Brain microvascular endothelial cell (primary cell): ENCODE measurements at regions not wholly inside any gene's neighbourhood (a gene's known extent, or its start where the extent isn't known, plus 50 kb on each side); places are given as distances from the start of the nearest gene placed in this dataset.

Experiments used
- DNase-seq: peaks from one replicate; pipeline ENCODE4 v3.0.0-alpha.2; 2020
- H3K27ac ChIP-seq: fragments of 250-450 bp; sonication (Bioruptor Pico); 2 replicates; pipeline ENCODE4 v1.5.1; 2020; ENCODE audit warnings: mild to moderate bottlenecking, moderate library complexity
- H3K27me3 ChIP-seq: fragments of 250-450 bp; sonication (Bioruptor Pico); replicated peaks from 2 replicates; pipeline ENCODE4 v1.5.1; 2020; ENCODE audit warnings: mild to moderate bottlenecking
- H3K36me3 ChIP-seq: fragments of 250-450 bp; sonication (Bioruptor Pico); replicated peaks from 2 replicates; pipeline ENCODE4 v1.5.1; 2020; ENCODE audit warnings: mild to moderate bottlenecking
- H3K4me3 ChIP-seq: 2 replicates; pipeline ENCODE4 v1.5.1; 2011; ENCODE audit warnings: low read depth, mild to moderate bottlenecking, control low read depth, low read length, moderate library complexity
- in situ Hi-C: cut with HindIII; loops from 2 replicates; pipeline ENCODE4 v1.10.0; 2017; ENCODE audit warnings: low sequenced_read_pairs, low pct_ligation_motif_present
- TF ChIP-seq, protein P1 (sequence below): IDR thresholded peaks from 2 replicates; pipeline ENCODE4 v1.5.1; 2011; ENCODE audit warnings: low read depth, mild to moderate bottlenecking, moderate library complexity, low read length, control low read depth, inconsistent platforms; ENCODE audit errors: missing control alignments

DNA sequence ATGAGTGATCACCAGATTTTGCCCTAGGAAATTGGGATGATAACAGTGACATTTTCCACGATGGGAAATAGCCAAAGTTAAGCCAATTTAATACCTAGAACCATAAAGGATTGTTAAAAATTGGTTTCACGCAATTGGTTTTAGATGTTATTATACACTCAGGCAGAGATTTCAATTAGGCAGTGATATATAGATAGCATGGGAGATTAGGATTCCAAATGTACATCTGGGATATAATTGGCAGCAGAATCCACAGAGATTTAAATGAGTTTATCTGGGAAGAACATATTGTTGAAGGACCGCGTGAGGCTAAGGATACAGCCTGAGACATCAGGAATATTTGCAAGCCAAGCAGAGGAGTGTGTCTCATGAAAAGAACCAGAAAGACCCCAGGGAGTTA lies 351.6 kb downstream of the GPM6A start:
- no peak overlapping the region for H3K27ac ChIP-seq
- in situ Hi-C loops, result no loop called here
- H3K4me3 ChIP-seq, result no peak overlapping the region
- no peaks in the 10 kb centered on the region for H3K36me3 ChIP-seq
- TF ChIP-seq, protein P1, sequence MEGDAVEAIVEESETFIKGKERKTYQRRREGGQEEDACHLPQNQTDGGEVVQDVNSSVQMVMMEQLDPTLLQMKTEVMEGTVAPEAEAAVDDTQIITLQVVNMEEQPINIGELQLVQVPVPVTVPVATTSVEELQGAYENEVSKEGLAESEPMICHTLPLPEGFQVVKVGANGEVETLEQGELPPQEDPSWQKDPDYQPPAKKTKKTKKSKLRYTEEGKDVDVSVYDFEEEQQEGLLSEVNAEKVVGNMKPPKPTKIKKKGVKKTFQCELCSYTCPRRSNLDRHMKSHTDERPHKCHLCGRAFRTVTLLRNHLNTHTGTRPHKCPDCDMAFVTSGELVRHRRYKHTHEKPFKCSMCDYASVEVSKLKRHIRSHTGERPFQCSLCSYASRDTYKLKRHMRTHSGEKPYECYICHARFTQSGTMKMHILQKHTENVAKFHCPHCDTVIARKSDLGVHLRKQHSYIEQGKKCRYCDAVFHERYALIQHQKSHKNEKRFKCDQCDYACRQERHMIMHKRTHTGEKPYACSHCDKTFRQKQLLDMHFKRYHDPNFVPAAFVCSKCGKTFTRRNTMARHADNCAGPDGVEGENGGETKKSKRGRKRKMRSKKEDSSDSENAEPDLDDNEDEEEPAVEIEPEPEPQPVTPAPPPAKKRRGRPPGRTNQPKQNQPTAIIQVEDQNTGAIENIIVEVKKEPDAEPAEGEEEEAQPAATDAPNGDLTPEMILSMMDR, result no peak
- DNase-seq, result no peak
- no peaks in the 10 kb centered on the region for H3K27me3 ChIP-seq

DNA sequence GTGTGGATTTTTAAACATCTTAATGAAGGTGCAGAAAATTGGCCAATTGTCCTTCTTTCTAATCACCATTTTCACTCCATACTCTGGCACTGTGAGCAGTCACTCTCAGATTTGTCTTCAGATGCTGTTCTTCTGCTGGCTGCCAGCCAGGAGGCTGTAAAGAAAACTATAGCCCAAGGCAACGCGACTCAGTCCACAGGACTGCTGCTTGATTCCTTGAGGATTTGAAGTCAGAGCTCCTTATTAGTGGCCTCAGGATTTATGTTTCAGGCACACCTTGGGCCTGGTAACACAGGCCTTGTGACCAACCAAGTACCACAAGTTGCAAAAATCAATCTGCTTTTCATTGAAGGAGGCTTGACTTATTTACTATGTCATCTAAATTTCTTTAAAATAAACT lies 342.6 kb downstream of the GPM6A start:
- Histone ChIP-seq H3K36me3 (no peaks in the 10 kb centered on the region), H3K4me3 (no peak overlapping the region), H3K27ac (peak overlapping the region; percentile 26), H3K27me3 (no peaks in the 10 kb centered on the region)
- TF ChIP-seq, protein P1, result no peak
- peak; percentile 33 for DNase-seq
- in situ Hi-C loops, result no loop called here

DNA sequence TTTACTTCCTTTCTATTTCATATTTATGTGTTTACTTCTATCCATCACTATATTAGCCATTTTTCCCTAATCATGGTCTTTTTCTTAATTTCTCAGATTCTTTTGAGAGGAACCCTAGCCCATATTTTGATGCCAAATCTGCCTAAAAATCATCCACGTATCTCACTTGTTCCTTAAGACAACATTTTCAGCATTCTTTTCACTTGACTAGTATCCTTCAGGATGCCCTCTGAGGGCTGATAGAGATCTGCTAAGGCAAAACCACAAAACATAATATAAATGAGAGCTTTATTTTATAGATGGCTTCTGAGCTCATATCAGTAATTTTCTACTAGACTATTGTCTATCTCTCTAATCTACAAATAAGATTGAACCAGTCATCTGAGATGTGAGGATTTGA lies 341.9 kb downstream of the GPM6A start:
- DNase-seq, result peak; percentile 55
- H3K27ac ChIP-seq, result no peak overlapping the region

DNA sequence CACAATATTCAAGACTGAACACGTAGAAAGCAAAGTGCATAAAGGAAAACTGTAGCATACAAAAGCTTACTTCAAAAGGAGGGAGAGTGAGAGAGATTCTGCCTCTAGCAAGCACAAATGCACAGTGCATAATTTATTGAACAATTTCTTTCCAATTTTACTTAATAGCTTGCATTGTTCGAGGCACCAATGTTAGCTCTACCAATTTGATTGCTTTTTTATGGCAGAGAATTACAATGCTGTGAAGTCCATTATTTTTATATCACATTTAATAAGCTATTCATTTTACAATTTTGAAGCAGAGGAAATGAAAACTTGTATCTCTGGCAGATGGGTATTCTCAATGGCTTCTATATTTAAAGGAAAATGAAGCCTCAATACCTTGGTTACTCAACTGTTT lies 331.7 kb downstream of the GPM6A start:
- no peak for DNase-seq
- Histone ChIP-seq H3K36me3 (no peaks in the 10 kb centered on the region), H3K27me3 (no peaks in the 10 kb centered on the region), H3K27ac (no peak overlapping the region), H3K4me3 (no peak overlapping the region)
- TF ChIP-seq, protein P1, result no peak
- in situ Hi-C loops, result no loop called here

More for the DNA sequence above, 341.9 kb downstream of the GPM6A start:
- no peaks in the 10 kb centered on the region for H3K36me3 ChIP-seq
- no peak overlapping the region for H3K4me3 ChIP-seq
- in situ Hi-C loops, result no loop called here
- TF ChIP-seq, protein P1, result no peak
- H3K27me3 ChIP-seq, result no peaks in the 10 kb centered on the region

DNA sequence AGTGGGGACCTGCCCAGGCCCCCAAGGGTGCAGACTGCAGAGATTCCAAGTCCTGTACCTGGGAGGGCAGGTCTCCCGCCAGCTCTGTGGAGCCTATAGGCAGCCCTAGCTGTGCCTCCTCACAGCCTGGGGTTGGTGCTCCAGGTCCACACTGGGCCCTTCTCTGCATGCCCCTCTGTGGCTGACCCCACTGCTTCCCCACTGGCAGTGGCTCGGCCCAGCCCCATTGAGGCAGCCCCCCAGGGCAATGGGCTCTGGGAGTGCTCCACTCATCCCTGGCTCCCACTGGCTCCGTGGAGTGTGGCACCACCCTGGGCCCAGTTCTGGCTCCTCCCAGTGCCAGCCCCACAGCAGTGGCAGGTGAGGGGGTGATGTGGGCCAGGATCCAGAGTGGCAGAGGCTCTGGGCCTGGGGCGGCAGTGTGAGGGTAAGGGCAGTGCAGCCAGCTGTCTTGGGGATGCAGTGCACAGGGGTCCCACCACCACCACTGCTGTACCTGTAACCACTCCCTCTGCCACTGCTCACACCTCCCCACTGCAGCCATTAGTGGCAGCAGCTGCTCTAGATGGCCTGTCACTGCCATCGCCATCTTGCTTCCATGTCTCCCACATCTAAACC lies 312.2 kb downstream of the GPM6A start:
- H3K27ac ChIP-seq, result no peak overlapping the region
- DNase-seq, result no peak
- H3K4me3 ChIP-seq, result no peak overlapping the region
- H3K27me3 ChIP-seq, result no peaks in the 10 kb centered on the region
- in situ Hi-C loops, result no loop called here
- TF ChIP-seq, protein P1, result no peak
- no peaks in the 10 kb centered on the region for H3K36me3 ChIP-seq

DNA sequence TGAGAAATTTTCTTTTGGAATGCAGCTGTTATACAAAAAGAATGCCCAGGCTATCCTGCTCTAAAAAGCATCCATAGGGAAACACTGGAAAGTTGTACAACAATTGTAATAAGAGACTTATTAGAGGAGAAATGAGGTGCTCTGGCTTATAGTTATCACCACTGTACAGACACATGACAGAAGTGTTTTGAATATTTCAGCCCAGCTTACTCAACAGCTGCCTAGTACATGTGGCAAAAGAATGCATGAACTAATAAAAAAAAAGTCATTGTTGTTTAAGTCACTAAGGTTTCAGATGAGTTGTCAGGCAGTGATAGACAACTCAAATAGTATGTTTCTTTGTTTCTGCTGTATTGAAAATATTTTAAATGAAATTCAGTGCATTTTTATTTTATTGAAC lies 307.7 kb downstream of the GPM6A start:
- Histone ChIP-seq H3K4me3 (no peak overlapping the region), H3K27ac (no peak overlapping the region), H3K36me3 (no peaks in the 10 kb centered on the region), H3K27me3 (no peaks in the 10 kb centered on the region)
- peak; percentile 58 for DNase-seq
- in situ Hi-C loops, result no loop called here
- TF ChIP-seq, protein P1, result no peak
